ENCODE measurements at regions not wholly inside any gene's neighbourhood (a gene's known extent, or its start where the extent isn't known, plus 50 kb on each side); places are given as distances from the start of the nearest gene placed in this dataset.
"Not testable (repeated sequence)": the region's sequence is repeated elsewhere in the genome, so short reads cannot be mapped to it uniquely, and the experiment has no call there.

GRCh38 chr10:45211576-45211975, 103.8 kb downstream of the OR13A1 start:
- H3K36me3 ChIP-seq (ENCODE audit: control insufficient read depth in 1 of 2, insufficient read depth in 2 of 2, low read length in 2 of 2), result no peaks in the 10 kb centered on the region
- no peaks in the 10 kb centered on the region for H3K4me1 ChIP-seq (ENCODE audit: control insufficient read depth in 1 of 2, insufficient read depth in 2 of 2, low read length in 2 of 2)
- H3K27ac ChIP-seq (ENCODE audit: low read depth, low read length), result no peak overlapping the region
- no peak overlapping the region for H3K9ac ChIP-seq (ENCODE audit: low read depth in 1 of 2, low read length in 2 of 2)
- H3K27me3 ChIP-seq (ENCODE audit: control insufficient read depth in 1 of 2, insufficient read depth in 2 of 2, low read length in 2 of 2), result peaks cover 0 to 3% of the 10 kb centered on the region in 2 donors
- H3K4me3 ChIP-seq (ENCODE audit: low read depth in 1 of 2, low read length in 2 of 2), result no peak overlapping the region
- H3K9me3 ChIP-seq (ENCODE audit: control insufficient read depth in 1 of 2, low read length in 2 of 2), result no peaks in the 10 kb centered on the region

- no peak overlapping the region for H3K4me3 ChIP-seq (ENCODE audit: low read depth in 1 of 2, low read length in 2 of 2)
- H3K27ac ChIP-seq (ENCODE audit: low read depth, low read length), result no peak overlapping the region
- no peaks in the 10 kb centered on the region for H3K4me1 ChIP-seq (ENCODE audit: control insufficient read depth in 1 of 2, insufficient read depth in 2 of 2, low read length in 2 of 2)
- H3K9ac ChIP-seq (ENCODE audit: low read depth in 1 of 2, low read length in 2 of 2), result no peak overlapping the region
- H3K36me3 ChIP-seq (ENCODE audit: control insufficient read depth in 1 of 2, insufficient read depth in 2 of 2, low read length in 2 of 2), result no peaks in the 10 kb centered on the region
- no peaks in the 10 kb centered on the region for H3K9me3 ChIP-seq (ENCODE audit: control insufficient read depth in 1 of 2, low read length in 2 of 2)
- no peaks in the 10 kb centered on the region for H3K27me3 ChIP-seq (ENCODE audit: control insufficient read depth in 1 of 2, insufficient read depth in 2 of 2, low read length in 2 of 2)
Observed at GRCh38 chr10:45219416-45219815, 96.0 kb downstream of the OR13A1 start.

- Histone ChIP-seq H3K4me3 (ENCODE audit: low read depth in 1 of 2, low read length in 2 of 2) (no peak overlapping the region), H3K9ac (ENCODE audit: low read depth in 1 of 2, low read length in 2 of 2) (no peak overlapping the region), H3K27me3 (ENCODE audit: control insufficient read depth in 1 of 2, insufficient read depth in 2 of 2, low read length in 2 of 2) (no peaks in the 10 kb centered on the region), H3K4me1 (ENCODE audit: control insufficient read depth in 1 of 2, insufficient read depth in 2 of 2, low read length in 2 of 2) (no peaks in the 10 kb centered on the region), H3K36me3 (ENCODE audit: control insufficient read depth in 1 of 2, insufficient read depth in 2 of 2, low read length in 2 of 2) (no peaks in the 10 kb centered on the region), H3K27ac (ENCODE audit: low read depth, low read length) (no peak overlapping the region), H3K9me3 (ENCODE audit: control insufficient read depth in 1 of 2, low read length in 2 of 2) (no peaks in the 10 kb centered on the region)
Observed at GRCh38 chr10:45220931-45221330, 94.5 kb downstream of the OR13A1 start.

DNA sequence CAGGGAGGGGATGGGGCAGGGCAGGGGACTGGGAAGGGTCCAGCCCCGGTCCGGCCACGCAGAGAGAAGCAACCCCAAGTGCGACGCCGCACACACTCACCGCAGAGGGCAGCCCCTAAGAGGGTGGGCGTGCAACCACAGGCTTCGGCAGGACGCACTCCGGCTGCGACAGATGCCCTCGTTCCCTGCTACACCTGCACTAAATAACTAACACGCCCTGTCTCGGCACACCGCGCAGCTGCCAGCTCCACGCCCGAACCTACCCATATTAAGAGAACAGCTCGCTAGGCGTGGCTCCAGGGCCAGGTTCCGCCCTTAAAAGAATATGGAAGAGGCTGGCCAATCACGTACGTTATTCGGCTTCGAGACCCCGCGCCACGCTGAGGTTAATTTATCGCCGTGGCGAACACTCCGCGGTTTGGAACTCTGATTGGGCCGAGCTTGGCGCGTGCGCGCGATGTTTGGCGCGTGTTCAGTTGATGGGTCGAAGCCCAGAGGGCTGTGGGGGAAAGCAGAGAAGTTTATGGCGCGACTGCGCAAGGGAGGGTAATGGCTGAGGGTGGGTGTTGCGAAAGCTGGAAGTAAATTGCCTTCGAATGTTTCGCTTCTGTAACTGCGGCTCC, 91.1 kb downstream of the OR13A1 start:
- Histone ChIP-seq H3K4me3 (ENCODE audit: low read depth in 1 of 2, low read length in 2 of 2) (no peak overlapping the region), H3K27me3 (ENCODE audit: control insufficient read depth in 1 of 2, insufficient read depth in 2 of 2, low read length in 2 of 2) (no peaks in the 10 kb centered on the region), H3K9me3 (ENCODE audit: control insufficient read depth in 1 of 2, low read length in 2 of 2) (peaks cover 0 to 3% of the 10 kb centered on the region in 2 donors), H3K4me1 (ENCODE audit: control insufficient read depth in 1 of 2, insufficient read depth in 2 of 2, low read length in 2 of 2) (no peaks in the 10 kb centered on the region), H3K36me3 (ENCODE audit: control insufficient read depth in 1 of 2, insufficient read depth in 2 of 2, low read length in 2 of 2) (no peaks in the 10 kb centered on the region), H3K9ac (ENCODE audit: low read depth in 1 of 2, low read length in 2 of 2) (no peak overlapping the region), H3K27ac (ENCODE audit: low read depth, low read length) (no peak overlapping the region)

DNA sequence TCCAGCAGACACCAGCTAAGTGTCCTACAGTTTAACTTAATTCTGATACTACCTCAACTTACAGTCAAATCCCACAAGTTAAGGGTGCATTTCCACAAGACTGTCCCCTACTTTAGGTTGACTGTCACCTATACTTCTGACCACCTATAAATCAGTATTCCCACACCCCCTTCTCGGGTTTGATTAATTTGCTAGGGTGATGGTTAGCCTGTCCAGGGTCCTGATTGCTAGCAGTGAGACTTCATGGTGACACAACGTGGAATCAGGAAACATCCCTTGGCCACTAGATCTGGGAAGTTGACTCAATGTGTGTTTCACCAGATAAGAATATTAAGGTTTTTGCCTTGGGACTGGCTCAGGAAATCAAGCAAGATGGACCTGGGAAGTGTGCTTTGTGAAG, 88.4 kb downstream of the OR13A1 start:
- H3K36me3 ChIP-seq (ENCODE audit: control insufficient read depth in 1 of 2, insufficient read depth in 2 of 2, low read length in 2 of 2), result no peaks in the 10 kb centered on the region
- H3K27ac ChIP-seq (ENCODE audit: low read depth, low read length), result no peak overlapping the region
- no peaks in the 10 kb centered on the region for H3K27me3 ChIP-seq (ENCODE audit: control insufficient read depth in 1 of 2, insufficient read depth in 2 of 2, low read length in 2 of 2)
- no peak overlapping the region for H3K4me3 ChIP-seq (ENCODE audit: low read depth in 1 of 2, low read length in 2 of 2)
- H3K9me3 ChIP-seq (ENCODE audit: control insufficient read depth in 1 of 2, low read length in 2 of 2), result peaks cover 6 to 14% of the 10 kb centered on the region in 2 donors
- no peaks in the 10 kb centered on the region for H3K4me1 ChIP-seq (ENCODE audit: control insufficient read depth in 1 of 2, insufficient read depth in 2 of 2, low read length in 2 of 2)
- no peak overlapping the region for H3K9ac ChIP-seq (ENCODE audit: low read depth in 1 of 2, low read length in 2 of 2)

DNA sequence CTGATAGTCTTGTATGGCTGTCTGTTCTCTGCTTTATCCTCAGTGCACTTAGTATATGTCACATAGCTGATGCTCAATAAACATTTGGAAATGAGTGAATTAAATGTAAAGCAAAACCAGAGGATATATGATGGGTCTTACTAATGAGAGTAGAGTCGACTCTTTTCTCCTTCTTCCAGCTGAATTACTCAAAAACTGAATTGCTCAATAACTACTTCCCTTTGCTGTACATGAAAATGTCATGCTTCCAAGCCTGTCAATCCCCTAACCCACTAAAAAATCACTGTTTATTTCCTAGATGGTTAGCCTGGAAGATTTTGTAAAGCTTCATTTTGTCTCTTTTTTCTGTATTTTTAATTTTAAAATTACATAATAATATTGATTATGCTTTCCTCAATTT, 88.0 kb downstream of the OR13A1 start:
- no peaks in the 10 kb centered on the region for H3K27me3 ChIP-seq (ENCODE audit: control insufficient read depth in 1 of 2, insufficient read depth in 2 of 2, low read length in 2 of 2)
- no peak overlapping the region for H3K4me3 ChIP-seq (ENCODE audit: low read depth in 1 of 2, low read length in 2 of 2)
- peaks cover 6 to 14% of the 10 kb centered on the region in 2 donors for H3K9me3 ChIP-seq (ENCODE audit: control insufficient read depth in 1 of 2, low read length in 2 of 2)
- H3K4me1 ChIP-seq (ENCODE audit: control insufficient read depth in 1 of 2, insufficient read depth in 2 of 2, low read length in 2 of 2), result no peaks in the 10 kb centered on the region
- no peak overlapping the region for H3K27ac ChIP-seq (ENCODE audit: low read depth, low read length)
- no peak overlapping the region for H3K9ac ChIP-seq (ENCODE audit: low read depth in 1 of 2, low read length in 2 of 2)
- H3K36me3 ChIP-seq (ENCODE audit: control insufficient read depth in 1 of 2, insufficient read depth in 2 of 2, low read length in 2 of 2), result no peaks in the 10 kb centered on the region

DNA sequence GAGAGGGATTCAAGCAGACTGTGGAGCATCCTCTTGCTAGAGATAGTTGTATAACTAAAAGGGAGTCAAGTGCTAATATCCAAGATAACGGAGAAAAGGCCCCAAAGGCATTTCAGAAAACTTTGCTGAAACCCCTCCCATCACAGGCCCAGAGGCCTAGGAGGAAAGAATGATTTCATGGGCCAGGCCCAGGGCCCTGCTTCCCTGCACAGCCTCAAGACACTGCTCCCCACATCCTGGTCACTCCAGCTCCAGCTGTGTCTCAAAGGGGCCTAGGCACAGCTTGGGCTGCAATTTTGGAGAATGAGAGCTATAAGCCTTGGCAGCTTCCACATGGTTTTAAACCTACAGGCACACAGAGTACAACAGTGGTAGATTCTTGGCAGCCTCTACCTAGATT, 85.6 kb downstream of the OR13A1 start:
- Histone ChIP-seq H3K27me3 (ENCODE audit: control insufficient read depth in 1 of 2, insufficient read depth in 2 of 2, low read length in 2 of 2) (no peaks in the 10 kb centered on the region), H3K4me1 (ENCODE audit: control insufficient read depth in 1 of 2, insufficient read depth in 2 of 2, low read length in 2 of 2) (no peaks in the 10 kb centered on the region), H3K36me3 (ENCODE audit: control insufficient read depth in 1 of 2, insufficient read depth in 2 of 2, low read length in 2 of 2) (no peaks in the 10 kb centered on the region), H3K9me3 (ENCODE audit: control insufficient read depth in 1 of 2, low read length in 2 of 2) (peaks cover 6 to 14% of the 10 kb centered on the region in 2 donors), H3K9ac (ENCODE audit: low read depth in 1 of 2, low read length in 2 of 2) (no peak overlapping the region), H3K27ac (ENCODE audit: low read depth, low read length) (no peak overlapping the region), H3K4me3 (ENCODE audit: low read depth in 1 of 2, low read length in 2 of 2) (no peak overlapping the region)

GRCh38 chr10:45235260-45235769, 80.1 kb downstream of the OR13A1 start:
- H3K9me3 ChIP-seq (ENCODE audit: control insufficient read depth in 1 of 2, low read length in 2 of 2); H3K4me1 ChIP-seq (ENCODE audit: control insufficient read depth in 1 of 2, insufficient read depth in 2 of 2, low read length in 2 of 2); H3K27me3 ChIP-seq (ENCODE audit: control insufficient read depth in 1 of 2, insufficient read depth in 2 of 2, low read length in 2 of 2); H3K9ac ChIP-seq (ENCODE audit: low read depth in 1 of 2, low read length in 2 of 2); H3K4me3 ChIP-seq (ENCODE audit: low read depth in 1 of 2, low read length in 2 of 2); H3K36me3 ChIP-seq (ENCODE audit: control insufficient read depth in 1 of 2, insufficient read depth in 2 of 2, low read length in 2 of 2); H3K27ac ChIP-seq (ENCODE audit: low read depth, low read length): not testable (repeated sequence)

DNA sequence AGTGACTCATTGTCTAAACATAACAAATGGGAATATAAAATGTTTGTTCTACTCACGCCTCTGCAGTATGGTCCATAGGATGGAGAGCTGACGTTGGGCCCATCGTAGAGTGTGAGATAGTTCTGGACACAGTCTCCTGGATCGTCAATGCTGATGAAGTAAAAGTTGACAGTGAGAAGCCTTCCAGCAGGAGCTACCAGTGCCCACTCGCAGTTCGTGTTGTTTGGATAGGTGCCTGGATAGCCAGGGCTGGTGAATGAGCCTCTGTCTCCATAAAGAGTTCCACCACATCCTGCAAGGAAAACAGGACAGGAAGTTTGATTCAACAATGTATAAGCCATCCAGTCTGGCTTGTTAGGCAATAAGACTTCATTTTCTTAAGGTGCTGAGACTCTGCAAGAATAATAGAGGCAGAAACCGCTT, 79.6 kb downstream of the OR13A1 start:
- Histone ChIP-seq H3K4me1 (ENCODE audit: control insufficient read depth in 1 of 2, insufficient read depth in 2 of 2, low read length in 2 of 2) (no peaks in the 10 kb centered on the region), H3K9me3 (ENCODE audit: control insufficient read depth in 1 of 2, low read length in 2 of 2) (no peaks in the 10 kb centered on the region), H3K4me3 (ENCODE audit: low read depth in 1 of 2, low read length in 2 of 2) (no peak overlapping the region), H3K36me3 (ENCODE audit: control insufficient read depth in 1 of 2, insufficient read depth in 2 of 2, low read length in 2 of 2) (no peaks in the 10 kb centered on the region), H3K27ac (ENCODE audit: low read depth, low read length) (no peak overlapping the region), H3K9ac (ENCODE audit: low read depth in 1 of 2, low read length in 2 of 2) (no peak overlapping the region), H3K27me3 (ENCODE audit: control insufficient read depth in 1 of 2, insufficient read depth in 2 of 2, low read length in 2 of 2) (peaks cover 0 to 4% of the 10 kb centered on the region in 2 donors)

- Histone ChIP-seq H3K9ac (ENCODE audit: low read depth in 1 of 2, low read length in 2 of 2) (no peak overlapping the region), H3K9me3 (ENCODE audit: control insufficient read depth in 1 of 2, low read length in 2 of 2) (no peaks in the 10 kb centered on the region), H3K27me3 (ENCODE audit: control insufficient read depth in 1 of 2, insufficient read depth in 2 of 2, low read length in 2 of 2) (peaks cover 0 to 4% of the 10 kb centered on the region in 2 donors), H3K36me3 (ENCODE audit: control insufficient read depth in 1 of 2, insufficient read depth in 2 of 2, low read length in 2 of 2) (no peaks in the 10 kb centered on the region), H3K4me1 (ENCODE audit: control insufficient read depth in 1 of 2, insufficient read depth in 2 of 2, low read length in 2 of 2) (no peaks in the 10 kb centered on the region), H3K4me3 (ENCODE audit: low read depth in 1 of 2, low read length in 2 of 2) (no peak overlapping the region), H3K27ac (ENCODE audit: low read depth, low read length) (no peak overlapping the region)
Observed at GRCh38 chr10:45238896-45239295, 76.5 kb downstream of the OR13A1 start.

All from duodenal mucosa (tissue), 2 donors.